GM11168 (cell line): ENCODE measurements at regions not wholly inside any gene's neighbourhood (a gene's known extent, or its start where the extent isn't known, plus 50 kb on each side); places are given as distances from the start of the nearest gene placed in this dataset.
"Not testable (repeated sequence)": the region's sequence is repeated elsewhere in the genome, so short reads cannot be mapped to it uniquely, and the experiment has no call there.

Experiments
- in situ Hi-C: fragments of 300-500 bp; cut with MboI; formaldehyde crosslinking; loops from one replicate; pipeline ENCODE4 v1.12.0; 2022; ENCODE audit warnings: low sequenced_read_pairs; ENCODE audit not compliant: unreplicated experiment

GRCh38 chr9:31500422-31500821 lies 884.0 kb upstream of the ACO1 start:
- in situ Hi-C loops = no loop called here

GRCh38 chr9:31519011-31519410 lies 865.4 kb upstream of the ACO1 start:
- in situ Hi-C loops = no loop called here

GRCh38 chr9:31519424-31519823 lies 865.0 kb upstream of the ACO1 start:
- in situ Hi-C loops = no loop called here

DNA sequence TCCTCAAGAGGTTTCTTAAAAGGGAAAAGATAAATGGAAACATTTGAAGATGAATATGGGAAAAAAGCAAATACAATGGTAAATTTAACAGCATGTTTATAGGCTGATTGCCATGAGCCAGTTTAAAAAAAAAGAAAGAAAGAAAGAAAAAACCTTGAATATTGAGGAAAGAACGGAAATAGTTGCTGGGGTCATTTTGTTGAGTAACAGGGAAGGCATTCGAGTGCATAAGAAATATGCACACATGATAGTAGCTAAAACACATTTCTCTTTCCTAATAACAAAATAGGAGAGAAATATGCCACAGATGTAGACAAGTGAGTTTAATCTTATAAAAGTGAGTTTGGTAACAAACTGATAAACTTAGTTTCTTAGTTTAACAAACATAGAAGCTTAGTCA lies 864.6 kb upstream of the ACO1 start:
- in situ Hi-C loops = no loop called here

- in situ Hi-C loops = no loop called here
These were observed 864.0 kb upstream of the ACO1 start for GRCh38 chr9:31520301-31521085.

- in situ Hi-C loops = loop anchor here (25.0 kb wide), 1 partner anchor 398 kb away; no protein-coding TSS in a partner anchor
These were observed 848.8 kb upstream of the ACO1 start for GRCh38 chr9:31535651-31536050.

GRCh38 chr9:31536471-31536870 lies 848.0 kb upstream of the ACO1 start:
- in situ Hi-C loops = loop anchor here (25.0 kb wide), 1 partner anchor 399 kb away; no protein-coding TSS in a partner anchor

DNA sequence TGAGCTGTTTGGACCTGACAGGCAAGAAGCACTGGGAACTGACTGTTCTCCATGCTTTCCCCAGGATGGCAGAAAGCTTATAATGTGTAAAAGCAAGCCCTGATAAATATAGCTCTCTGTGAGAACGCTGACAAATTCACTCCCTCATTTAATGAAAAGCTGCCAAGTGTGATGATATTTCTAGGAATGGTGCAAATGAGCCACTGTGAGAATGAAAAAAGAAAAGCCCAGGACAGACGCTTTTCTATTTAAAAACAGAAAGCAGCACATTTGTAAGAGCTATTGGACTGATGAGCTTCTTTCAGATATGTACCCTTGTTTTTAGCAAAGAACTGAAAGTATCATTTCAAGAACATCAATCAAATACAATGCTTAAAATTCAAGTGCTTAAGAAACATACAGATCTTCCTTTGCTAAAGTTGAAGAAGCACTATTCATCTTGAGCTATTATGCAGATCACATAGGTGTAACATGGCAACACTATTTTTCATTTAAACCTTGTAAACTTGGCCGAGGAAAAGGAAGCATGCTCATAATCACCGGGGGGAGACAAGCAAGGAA lies 842.6 kb upstream of the ACO1 start:
- in situ Hi-C loops = loop anchor here (25.0 kb wide), 1 partner anchor 404 kb away; no protein-coding TSS in a partner anchor

DNA sequence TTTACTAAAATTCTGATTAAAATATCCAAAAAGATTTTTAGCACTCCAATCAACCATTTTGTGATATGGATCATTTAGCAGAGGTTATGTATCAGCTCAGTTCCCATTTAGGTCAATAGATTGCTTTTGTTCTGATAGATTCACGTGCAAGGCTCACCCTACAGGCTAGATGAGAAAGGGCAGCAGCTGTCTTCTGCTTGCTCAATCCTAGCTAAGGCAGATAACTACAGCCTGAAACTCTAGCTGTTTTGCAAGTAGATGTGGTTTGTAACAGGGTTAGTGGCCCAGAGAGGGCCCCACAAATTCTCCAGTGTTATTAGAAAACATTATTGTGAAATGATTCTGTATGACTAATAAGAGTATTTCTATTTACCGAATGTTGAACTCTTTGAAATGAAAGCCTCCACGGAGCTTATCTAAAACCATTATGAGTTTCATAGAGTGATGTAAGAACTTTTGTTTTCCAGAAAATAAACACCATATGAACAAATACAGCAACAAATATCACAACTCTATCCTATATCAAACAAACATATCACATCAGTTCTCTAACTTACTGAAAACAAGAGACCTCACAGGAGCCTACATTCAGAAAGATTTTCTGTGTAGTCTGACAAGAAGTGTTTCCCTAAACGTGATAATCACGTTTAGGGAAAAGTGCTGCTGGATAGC lies 841.9 kb upstream of the ACO1 start:
- in situ Hi-C loops = loop anchor here (25.0 kb wide), 1 partner anchor 405 kb away; no protein-coding TSS in a partner anchor

- in situ Hi-C loops = no loop called here
These were observed 829.5 kb upstream of the ACO1 start for GRCh38 chr9:31554941-31555340.

DNA sequence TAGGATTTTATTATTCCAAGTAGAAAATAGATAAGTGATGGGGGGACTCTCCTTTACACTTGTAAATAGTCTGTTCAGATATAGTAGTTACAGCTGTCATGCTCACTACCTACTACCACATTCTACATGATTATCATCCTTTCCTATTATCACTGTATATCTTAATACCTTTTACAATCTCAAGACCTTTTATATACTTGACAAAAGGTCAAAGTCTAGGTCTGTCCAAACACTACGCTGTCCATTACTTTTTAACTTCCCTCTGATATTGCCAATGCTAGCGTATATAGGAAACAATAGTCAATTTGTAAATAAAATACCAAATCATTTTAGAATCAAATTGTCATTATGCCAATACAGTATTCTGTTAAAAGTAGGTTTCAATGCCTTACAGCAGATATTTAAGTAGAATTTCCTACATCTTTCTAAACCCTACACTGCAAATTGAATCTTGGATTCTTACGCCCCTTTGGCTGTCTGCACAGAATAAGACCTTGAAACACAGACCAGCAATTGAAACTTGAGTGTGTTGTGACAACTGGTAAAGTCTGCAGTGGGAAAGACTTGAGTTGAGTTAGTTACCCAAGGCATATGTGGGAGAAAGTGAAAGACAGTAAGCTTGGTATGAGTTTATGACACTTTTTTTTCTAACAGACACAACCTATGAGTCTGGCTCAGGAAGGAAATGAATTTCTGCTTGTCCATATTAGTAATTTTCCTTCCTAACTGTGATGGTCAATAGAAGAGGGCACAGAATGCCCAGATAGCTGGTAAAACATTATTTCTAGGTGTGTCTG lies 827.6 kb upstream of the ACO1 start:
- in situ Hi-C loops = no loop called here

DNA sequence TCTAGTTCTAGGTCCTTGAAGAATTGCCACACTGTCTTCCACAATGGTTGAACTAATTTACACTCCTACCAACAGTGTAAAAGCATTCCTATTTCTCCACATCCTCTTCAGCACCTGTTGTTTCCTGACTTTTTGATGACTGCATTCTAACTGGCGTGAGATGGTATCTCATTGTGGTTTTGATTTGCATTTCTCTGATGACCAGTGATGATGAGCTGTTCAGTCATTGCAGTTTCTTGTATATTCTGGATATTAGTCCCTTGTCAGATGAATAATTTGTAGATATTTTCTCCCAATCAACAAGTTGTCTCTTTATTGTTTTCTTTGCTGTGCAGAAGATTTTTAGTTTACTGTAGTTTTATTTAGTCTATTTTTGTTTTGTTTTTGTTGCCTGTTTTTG lies 812.3 kb upstream of the ACO1 start:
- in situ Hi-C loops = not testable (repeated sequence)

GRCh38 chr9:31573561-31573960 lies 810.9 kb upstream of the ACO1 start:
- in situ Hi-C loops = no loop called here

DNA sequence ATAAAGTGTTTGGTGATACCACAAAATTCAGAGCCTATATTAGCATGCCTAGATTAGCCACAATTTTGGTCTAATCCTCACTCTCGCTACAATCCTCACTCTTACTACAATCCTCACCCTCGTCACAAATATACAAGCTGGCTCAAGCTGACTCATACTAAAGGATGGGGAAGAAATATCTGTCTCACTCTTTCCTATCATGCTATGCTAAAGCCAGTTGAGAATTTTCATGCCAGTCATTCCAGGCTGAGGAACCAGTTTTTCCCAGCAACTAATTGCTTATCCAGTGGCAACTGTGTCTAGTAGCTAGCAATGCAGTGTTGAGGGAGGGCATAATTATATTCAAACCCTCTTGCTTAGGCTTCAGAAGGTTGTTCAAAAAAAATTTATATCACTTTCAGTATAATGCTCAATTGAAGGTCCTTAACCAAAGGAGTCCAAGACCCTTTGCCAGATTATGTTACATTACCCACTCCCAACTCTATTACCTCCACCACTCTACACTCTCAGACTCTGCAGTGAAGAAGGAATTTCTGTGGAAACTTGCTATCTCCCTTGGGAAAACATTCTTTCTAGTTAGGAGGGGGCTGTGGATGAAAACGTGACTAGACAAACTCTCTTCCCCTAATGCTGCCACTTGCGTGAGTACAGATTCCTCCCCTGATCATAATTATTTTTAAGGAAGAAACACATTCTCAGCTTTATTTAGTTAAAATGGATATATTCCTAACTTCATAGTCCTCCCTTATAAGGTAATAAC lies 810.3 kb upstream of the ACO1 start:
- in situ Hi-C loops = no loop called here

DNA sequence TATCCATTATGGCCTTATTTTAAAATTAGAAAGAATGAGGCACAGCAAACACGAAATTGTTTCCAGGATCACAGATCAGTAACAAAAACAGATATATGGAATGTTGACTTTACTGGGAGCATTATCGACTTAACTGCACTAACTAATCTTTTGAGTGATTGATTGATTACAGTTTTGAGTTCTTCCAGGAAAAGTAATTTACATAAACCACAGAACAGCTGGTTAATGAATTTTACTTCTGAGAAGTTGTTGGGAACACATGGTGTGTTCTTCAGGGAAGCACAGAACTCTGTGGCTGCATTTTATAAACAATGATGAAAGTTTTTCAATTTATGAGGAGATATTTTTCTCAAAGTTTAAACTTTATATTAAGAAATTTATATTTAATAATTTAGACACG lies 802.4 kb upstream of the ACO1 start:
- in situ Hi-C loops = no loop called here

- in situ Hi-C loops = no loop called here
These were observed 801.9 kb upstream of the ACO1 start for GRCh38 chr9:31582561-31582960.

- in situ Hi-C loops = no loop called here
These were observed 799.3 kb upstream of the ACO1 start for GRCh38 chr9:31585158-31585557.

DNA sequence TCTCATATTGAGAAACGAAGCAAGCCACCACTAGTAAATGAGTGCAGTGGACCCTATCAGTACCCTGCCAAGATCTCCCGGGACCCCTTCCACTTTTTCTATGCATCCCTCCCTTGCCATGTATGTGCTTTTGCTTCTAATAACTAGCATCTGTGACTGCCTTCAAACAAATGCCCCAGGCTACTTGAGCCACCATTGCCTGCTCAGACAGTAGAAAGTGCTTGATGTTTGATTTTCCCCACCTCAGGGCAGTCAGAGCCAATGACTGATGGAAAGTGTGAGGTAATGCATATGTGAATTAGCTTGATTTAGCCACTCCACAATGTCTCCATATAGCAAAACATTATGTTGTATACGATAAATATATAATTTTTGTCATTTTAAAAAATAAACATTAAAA lies 797.3 kb upstream of the ACO1 start:
- in situ Hi-C loops = no loop called here

DNA sequence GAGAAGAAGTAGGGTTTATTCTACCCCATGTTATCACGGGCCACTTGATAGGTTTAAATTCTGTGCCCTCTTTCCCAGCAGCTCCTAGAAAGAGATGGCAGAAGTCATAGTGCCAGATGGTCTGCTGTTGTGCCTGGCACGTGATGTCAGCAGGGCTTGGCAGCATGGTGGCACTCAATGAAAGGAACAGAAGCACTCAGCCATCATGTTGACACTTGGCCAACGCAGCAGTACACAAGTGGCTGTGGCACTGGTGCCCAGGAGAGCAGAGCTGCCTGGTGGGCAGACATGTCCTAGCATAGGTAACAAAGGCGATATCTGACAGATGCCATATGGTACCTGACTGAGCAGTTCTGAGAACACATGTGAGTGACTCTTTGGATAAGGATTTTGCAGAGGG lies 796.4 kb upstream of the ACO1 start:
- in situ Hi-C loops = no loop called here

DNA sequence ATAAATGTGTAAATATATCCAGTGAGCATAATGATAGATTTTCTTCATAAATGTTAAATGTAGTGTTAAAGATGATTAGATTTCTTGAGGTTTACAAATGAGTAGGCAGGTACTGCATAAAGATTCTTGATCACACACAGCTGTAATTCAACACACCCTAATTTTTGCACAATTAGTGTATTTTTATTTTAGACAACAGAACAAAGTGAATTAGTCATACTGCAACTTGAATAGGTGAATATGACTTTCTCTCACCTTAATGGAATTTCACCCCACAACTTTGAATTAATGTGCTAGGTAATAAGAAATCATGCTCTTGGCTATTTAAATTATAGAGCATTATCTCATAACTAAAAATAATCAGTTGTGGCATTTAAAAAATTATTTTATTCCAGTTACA lies 795.7 kb upstream of the ACO1 start:
- in situ Hi-C loops = no loop called here
